HG02885 (cell line): ENCODE measurements at regions not wholly inside any gene's neighbourhood (a gene's known extent, or its start where the extent isn't known, plus 50 kb on each side); places are given as distances from the start of the nearest gene placed in this dataset.
"Not testable (repeated sequence)": the region's sequence is repeated elsewhere in the genome, so short reads cannot be mapped to it uniquely, and the experiment has no call there.

Experiments used
- ATAC-seq: cut with Tn5 transposase; IDR thresholded peaks from one replicate; pipeline ENCODE4 v1.9.1; 2021; ENCODE audit warnings: mild to moderate bottlenecking; ENCODE audit not compliant: unreplicated experiment, poor library complexity

- ATAC-seq = no peak
Measured at GRCh38 chr2:19623488-19623887, 265.1 kb upstream of the OSR1 start.

GRCh38 chr2:19617257-19617848, 258.9 kb upstream of the OSR1 start:
- ATAC-seq = no peak

- ATAC-seq = not testable (repeated sequence)
Measured at GRCh38 chr2:19615402-19615801, 257.0 kb upstream of the OSR1 start.

GRCh38 chr2:19614066-19614465, 255.6 kb upstream of the OSR1 start:
- no peak for ATAC-seq

GRCh38 chr2:19611491-19612332, 253.3 kb upstream of the OSR1 start:
- ATAC-seq = no peak

GRCh38 chr2:19609266-19609665, 250.8 kb upstream of the OSR1 start:
- ATAC-seq = no peak

GRCh38 chr2:19607931-19608771, 249.7 kb upstream of the OSR1 start:
- no peak for ATAC-seq

GRCh38 chr2:19607400-19607799, 249.0 kb upstream of the OSR1 start:
- ATAC-seq = no peak

GRCh38 chr2:19600982-19601381, 242.6 kb upstream of the OSR1 start:
- ATAC-seq = no peak

GRCh38 chr2:19600506-19600905, 242.1 kb upstream of the OSR1 start:
- ATAC-seq = no peak

GRCh38 chr2:19598971-19599370, 240.5 kb upstream of the OSR1 start:
- ATAC-seq = no peak

GRCh38 chr2:19592197-19592596, 233.8 kb upstream of the OSR1 start:
- no peak for ATAC-seq

- ATAC-seq = no peak
Measured at GRCh38 chr2:19589791-19590190, 231.4 kb upstream of the OSR1 start.

- ATAC-seq = no peak
Measured at GRCh38 chr2:19580830-19581229, 222.4 kb upstream of the OSR1 start.

GRCh38 chr2:19580264-19580663, 221.8 kb upstream of the OSR1 start:
- ATAC-seq = no peak

GRCh38 chr2:19579461-19579860, 221.0 kb upstream of the OSR1 start:
- ATAC-seq = no peak

- no peak for ATAC-seq
Measured at GRCh38 chr2:19577723-19578122, 219.3 kb upstream of the OSR1 start.

- ATAC-seq = no peak
Measured at GRCh38 chr2:19576411-19576810, 218.0 kb upstream of the OSR1 start.

GRCh38 chr2:19575641-19576040, 217.2 kb upstream of the OSR1 start:
- ATAC-seq = no peak

- ATAC-seq = no peak
Measured at GRCh38 chr2:19574778-19575260, 216.4 kb upstream of the OSR1 start.

GRCh38 chr2:19573784-19574183, 215.4 kb upstream of the OSR1 start:
- no peak for ATAC-seq
